HEK293T (cell line): ENCODE measurements at regions not wholly inside any gene's neighbourhood (a gene's known extent, or its start where the extent isn't known, plus 50 kb on each side); places are given as distances from the start of the nearest gene placed in this dataset.

ENCODE experiments used
- BHLHE40 ChIP-seq: fragments of 450-650 bp; IDR thresholded peaks from 2 replicates; pipeline ENCODE4 v1.6.1; 2016; ENCODE audit warnings: mild to moderate bottlenecking, moderate library complexity, borderline replicate concordance
- ELF4 ChIP-seq: fragments of 450-650 bp; IDR thresholded peaks from 2 replicates; pipeline ENCODE4 v1.6.1; 2017; ENCODE audit warnings: antibody characterized with exemption
- FOXA1 ChIP-seq: fragments of 450-650 bp; IDR thresholded peaks from 2 replicates; pipeline ENCODE4 v1.6.1; 2016; ENCODE audit warnings: mild to moderate bottlenecking
- FOXK2 ChIP-seq: fragments of 450-650 bp; IDR thresholded peaks from 2 replicates; pipeline ENCODE4 v1.6.1; 2016; ENCODE audit warnings: mild to moderate bottlenecking
- FOXM1 ChIP-seq: fragments of 450-650 bp; IDR thresholded peaks from 2 replicates; pipeline ENCODE4 v1.6.1; 2017; ENCODE audit warnings: mild to moderate bottlenecking, borderline replicate concordance
- HDGF ChIP-seq: fragments of 450-650 bp; IDR thresholded peaks from 2 replicates; pipeline ENCODE4 v1.6.1; 2017; ENCODE audit warnings: antibody characterized with exemption, borderline replicate concordance
- LEF1 ChIP-seq: fragments of 450-650 bp; IDR thresholded peaks from 2 replicates; pipeline ENCODE4 v1.6.1; 2017; ENCODE audit warnings: mild to moderate bottlenecking, borderline replicate concordance
- NFRKB ChIP-seq: fragments of 450-650 bp; IDR thresholded peaks from 2 replicates; pipeline ENCODE4 v1.6.1; 2016; ENCODE audit warnings: mild to moderate bottlenecking, moderate library complexity
- SP1 ChIP-seq: fragments of 450-650 bp; IDR thresholded peaks from 2 replicates; pipeline ENCODE4 v1.6.1; 2017
- SUZ12 ChIP-seq: fragments of 450-650 bp; IDR thresholded peaks from 2 replicates; pipeline ENCODE4 v1.6.1; 2016; ENCODE audit warnings: mild to moderate bottlenecking
- TARDBP ChIP-seq: fragments of 450-650 bp; IDR thresholded peaks from 2 replicates; pipeline ENCODE4 v1.6.1; 2016

- no peak for TF ChIP-seq BHLHE40
- TF ChIP-seq FOXM1: no peak
- no peak for TF ChIP-seq ELF4
- no peak for TF ChIP-seq SUZ12
- no peak for TF ChIP-seq SP1
- TF ChIP-seq TARDBP: no peak
- TF ChIP-seq LEF1: no peak
- no peak for TF ChIP-seq NFRKB
- no peak for TF ChIP-seq FOXK2
- TF ChIP-seq HDGF: no peak
- no peak for TF ChIP-seq FOXA1
Measured at GRCh38 chr12:25896981-25897380, 61.5 kb upstream of the RASSF8 start.
